ENCODE measurements at regions not wholly inside any gene's neighbourhood (a gene's known extent, or its start where the extent isn't known, plus 50 kb on each side); places are given as distances from the start of the nearest gene placed in this dataset.

DNA sequence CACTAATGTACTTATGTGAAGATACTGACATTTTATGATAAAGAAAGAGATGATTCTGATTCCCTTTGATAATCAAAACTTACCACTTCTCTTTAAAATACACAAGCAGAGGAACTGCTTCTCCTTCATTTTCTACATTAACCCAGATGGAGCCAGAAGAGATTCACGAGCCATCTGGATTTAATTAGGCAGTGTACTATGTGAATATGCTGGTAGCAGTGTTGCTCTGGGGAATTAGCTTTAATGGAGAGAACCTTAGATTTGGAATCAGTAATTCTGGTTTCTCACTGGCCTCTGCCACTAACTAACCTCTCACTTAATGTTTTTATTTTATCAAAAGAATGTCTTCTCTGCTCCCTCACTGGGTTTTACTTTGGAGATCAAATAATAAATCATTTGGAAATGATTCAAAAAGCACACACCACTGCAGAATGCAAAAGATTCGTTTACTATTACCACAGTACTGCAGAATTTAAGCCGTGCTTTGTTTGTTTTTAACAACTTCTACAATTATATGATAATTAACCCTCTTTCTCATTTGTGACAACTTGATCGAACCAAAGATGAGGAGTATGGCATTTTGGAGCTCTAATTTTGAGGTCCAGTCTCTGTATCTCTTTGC lies 77.5 kb upstream of the PHYHIPL start:
- TF ChIP-seq, protein P1, sequence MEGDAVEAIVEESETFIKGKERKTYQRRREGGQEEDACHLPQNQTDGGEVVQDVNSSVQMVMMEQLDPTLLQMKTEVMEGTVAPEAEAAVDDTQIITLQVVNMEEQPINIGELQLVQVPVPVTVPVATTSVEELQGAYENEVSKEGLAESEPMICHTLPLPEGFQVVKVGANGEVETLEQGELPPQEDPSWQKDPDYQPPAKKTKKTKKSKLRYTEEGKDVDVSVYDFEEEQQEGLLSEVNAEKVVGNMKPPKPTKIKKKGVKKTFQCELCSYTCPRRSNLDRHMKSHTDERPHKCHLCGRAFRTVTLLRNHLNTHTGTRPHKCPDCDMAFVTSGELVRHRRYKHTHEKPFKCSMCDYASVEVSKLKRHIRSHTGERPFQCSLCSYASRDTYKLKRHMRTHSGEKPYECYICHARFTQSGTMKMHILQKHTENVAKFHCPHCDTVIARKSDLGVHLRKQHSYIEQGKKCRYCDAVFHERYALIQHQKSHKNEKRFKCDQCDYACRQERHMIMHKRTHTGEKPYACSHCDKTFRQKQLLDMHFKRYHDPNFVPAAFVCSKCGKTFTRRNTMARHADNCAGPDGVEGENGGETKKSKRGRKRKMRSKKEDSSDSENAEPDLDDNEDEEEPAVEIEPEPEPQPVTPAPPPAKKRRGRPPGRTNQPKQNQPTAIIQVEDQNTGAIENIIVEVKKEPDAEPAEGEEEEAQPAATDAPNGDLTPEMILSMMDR (IDR thresholded peaks at IDR 0.05), result no peak
- no peak for TF ChIP-seq POLR2A (IDR thresholded peaks at IDR 0.05)
